Large intestine (tissue), 3 donors: ENCODE measurements at regions not wholly inside any gene's neighbourhood (a gene's known extent, or its start where the extent isn't known, plus 50 kb on each side); places are given as distances from the start of the nearest gene placed in this dataset.

Source experiments
- DNase-seq, 2 donors: peaks; one replicate each; pipeline versions ENCODE4 v3.0.0 to v3.0.0-alpha.2; 2013
- H3K27ac ChIP-seq: one replicate; pipeline ENCODE4 v1.5.1; 2013; ENCODE audit warnings: low read length
- H3K27me3 ChIP-seq: 2 replicates; pipeline ENCODE4 v1.6.1; 2013; ENCODE audit warnings: low read length; ENCODE audit not compliant: control insufficient read depth, insufficient read depth
- H3K36me3 ChIP-seq: 2 replicates; pipeline ENCODE4 v1.6.1; 2013; ENCODE audit warnings: low read length; ENCODE audit not compliant: control insufficient read depth, insufficient read depth
- H3K4me1 ChIP-seq: one replicate; pipeline ENCODE4 v1.6.1; 2013; ENCODE audit warnings: low read length; ENCODE audit not compliant: control insufficient read depth, insufficient read depth
- H3K4me3 ChIP-seq: one replicate; pipeline ENCODE4 v1.5.1; 2013; ENCODE audit warnings: low read length
- H3K9me3 ChIP-seq: one replicate; pipeline ENCODE4 v1.6.1; 2013; ENCODE audit warnings: mild to moderate bottlenecking, low read depth, low read length, moderate library complexity; ENCODE audit not compliant: control insufficient read depth
- WGBS: methylation state at CpG from one replicate; pipeline ENCODE4 v1.1.5; 2013; ENCODE audit warnings: low lambda C conversion rate; ENCODE audit not compliant: insufficient coverage; 5-methylcytosine and 5-hydroxymethylcytosine counted together

GRCh38 chr6:169940481-169941271 lies 189.3 kb downstream of the ERMARD start:
- Histone ChIP-seq H3K27ac (no peak overlapping the region), H3K4me1 (no peaks in the 10 kb centered on the region), H3K36me3 (no peaks in the 10 kb centered on the region), H3K4me3 (no peak overlapping the region), H3K9me3 (peaks cover 3% of the 10 kb centered on the region), H3K27me3 (peaks cover 14% of the 10 kb centered on the region)
- DNase-seq = no peak
- WGBS = no CpG with 5 or more reads among the region's 26 CpGs

- no peak overlapping the region for H3K4me3 ChIP-seq
- 90% methylated on average over 4 of the region's 32 CpGs for WGBS
- peaks cover 14% of the 10 kb centered on the region for H3K27me3 ChIP-seq
- H3K36me3 ChIP-seq = no peaks in the 10 kb centered on the region
- no peak overlapping the region for H3K27ac ChIP-seq
- H3K9me3 ChIP-seq = peaks cover 3% of the 10 kb centered on the region
- no peak for DNase-seq
- H3K4me1 ChIP-seq = no peaks in the 10 kb centered on the region
Observed at GRCh38 chr6:169939554-169940164, 188.2 kb downstream of the ERMARD start.

GRCh38 chr6:169938731-169939130 lies 187.3 kb downstream of the ERMARD start:
- H3K36me3 ChIP-seq = no peaks in the 10 kb centered on the region
- H3K27me3 ChIP-seq = peaks cover 14% of the 10 kb centered on the region
- WGBS = no CpG with 5 or more reads among the region's 15 CpGs
- DNase-seq = no peak
- H3K27ac ChIP-seq = no peak overlapping the region
- H3K4me3 ChIP-seq = no peak overlapping the region
- no peaks in the 10 kb centered on the region for H3K4me1 ChIP-seq
- H3K9me3 ChIP-seq = peaks cover under 1% of the 10 kb centered on the region

GRCh38 chr6:169938262-169938701 lies 186.9 kb downstream of the ERMARD start:
- no peak for DNase-seq
- no peaks in the 10 kb centered on the region for H3K4me1 ChIP-seq
- H3K27me3 ChIP-seq = peaks cover 14% of the 10 kb centered on the region
- H3K4me3 ChIP-seq = no peak overlapping the region
- no peak overlapping the region for H3K27ac ChIP-seq
- H3K36me3 ChIP-seq = no peaks in the 10 kb centered on the region
- H3K9me3 ChIP-seq = no peaks in the 10 kb centered on the region
- WGBS = no CpG with 5 or more reads among the region's 14 CpGs

- Histone ChIP-seq H3K4me3 (no peak overlapping the region), H3K36me3 (no peaks in the 10 kb centered on the region), H3K4me1 (no peaks in the 10 kb centered on the region), H3K27me3 (peaks cover 14% of the 10 kb centered on the region), H3K27ac (no peak overlapping the region), H3K9me3 (peaks cover 1% of the 10 kb centered on the region)
- DNase-seq = no peak
- WGBS = no CpG with 5 or more reads among the region's 23 CpGs
Observed at GRCh38 chr6:169937389-169938261, 186.2 kb downstream of the ERMARD start.

- no peak for DNase-seq
- no peak overlapping the region for H3K4me3 ChIP-seq
- H3K4me1 ChIP-seq = no peaks in the 10 kb centered on the region
- H3K27me3 ChIP-seq = peaks cover 13% of the 10 kb centered on the region
- no peaks in the 10 kb centered on the region for H3K36me3 ChIP-seq
- no CpG with 5 or more reads among the region's 34 CpGs for WGBS
- no peak overlapping the region for H3K27ac ChIP-seq
- peaks cover 5% of the 10 kb centered on the region for H3K9me3 ChIP-seq
Observed at GRCh38 chr6:169936355-169936975, 185.0 kb downstream of the ERMARD start.

- DNase-seq = no peak
- peaks cover 5% of the 10 kb centered on the region for H3K9me3 ChIP-seq
- no peak overlapping the region for H3K27ac ChIP-seq
- no peaks in the 10 kb centered on the region for H3K36me3 ChIP-seq
- H3K4me3 ChIP-seq = no peak overlapping the region
- H3K4me1 ChIP-seq = no peaks in the 10 kb centered on the region
- WGBS = no CpG with 5 or more reads among the region's 8 CpGs
- H3K27me3 ChIP-seq = peaks cover 7% of the 10 kb centered on the region
Observed at GRCh38 chr6:169935861-169936260, 184.4 kb downstream of the ERMARD start.

- Histone ChIP-seq H3K4me1 (no peaks in the 10 kb centered on the region), H3K9me3 (peaks cover 5% of the 10 kb centered on the region), H3K4me3 (no peak overlapping the region), H3K36me3 (no peaks in the 10 kb centered on the region), H3K27ac (no peak overlapping the region), H3K27me3 (peaks cover 2% of the 10 kb centered on the region)
- DNase-seq = no peak
- WGBS = no CpG with 5 or more reads among the region's 14 CpGs
Observed at GRCh38 chr6:169935348-169935718, 183.9 kb downstream of the ERMARD start.

GRCh38 chr6:169934699-169935347 lies 183.4 kb downstream of the ERMARD start:
- H3K27ac ChIP-seq = no peak overlapping the region

More at GRCh38 chr6:169934699-169935347, 183.4 kb downstream of the ERMARD start:
- Histone ChIP-seq H3K9me3 (peaks cover 5% of the 10 kb centered on the region), H3K4me3 (no peak overlapping the region), H3K36me3 (no peaks in the 10 kb centered on the region), H3K4me1 (no peaks in the 10 kb centered on the region), H3K27me3 (no peaks in the 10 kb centered on the region)
- no peak for DNase-seq
- WGBS = no CpG with 5 or more reads among the region's 22 CpGs
